Adrenal gland (tissue), 5 donors: ENCODE measurements at regions not wholly inside any gene's neighbourhood (a gene's known extent, or its start where the extent isn't known, plus 50 kb on each side); places are given as distances from the start of the nearest gene placed in this dataset.

ENCODE experiments used
- CTCF ChIP-seq, 6 experiments: fragments of 450-650 bp in 4 of 6; fragments of 200-600 bp in 2 of 6; sonication (generic) in 1 of 6; IDR thresholded peaks; 1 replicate in 5 of 6; 2 replicates in 1 of 6; pipeline versions ENCODE4 v1.5.1 to v1.8.0; 2016 to 2021; ENCODE audit warnings: antibody characterized with exemption in 6 of 6, mild to moderate bottlenecking in 2 of 6, moderate library complexity in 1 of 6
- POLR2A ChIP-seq, 2 donors: fragments of 450-650 bp; IDR thresholded peaks; one replicate each; pipeline ENCODE4 v1.6.1; 2017; ENCODE audit warnings: antibody characterized with exemption in 2 of 2, mild to moderate bottlenecking in 2 of 2, moderate library complexity in 1 of 2
- donor health status: DM: no; HTN: no; CAD: no.

DNA sequence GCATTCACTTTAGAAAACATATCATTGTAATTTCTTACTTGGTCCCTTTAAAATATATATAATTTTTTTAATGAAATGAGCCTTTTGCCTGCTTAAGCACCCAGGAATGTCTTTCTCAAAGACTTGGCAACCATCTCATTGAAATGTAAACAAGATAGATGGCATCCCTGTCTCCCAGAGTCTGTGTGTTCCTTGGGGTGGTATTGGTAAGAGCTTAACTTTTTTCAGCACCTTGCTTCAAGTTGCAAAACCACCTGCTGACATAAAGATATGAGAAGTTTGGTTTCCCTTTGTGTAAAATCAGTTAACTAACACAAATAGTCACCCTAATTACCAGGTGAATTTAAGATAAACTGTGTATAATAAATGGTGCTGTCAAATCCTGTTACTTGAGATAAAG, 266.9 kb downstream of the DSC3 start:
- TF ChIP-seq CTCF (IDR thresholded peaks at IDR 0.05), result no peak
- TF ChIP-seq POLR2A (IDR thresholded peaks at IDR 0.05), result no peak
